Uterus (tissue), 2 donors: ENCODE measurements at regions not wholly inside any gene's neighbourhood (a gene's known extent, or its start where the extent isn't known, plus 50 kb on each side); places are given as distances from the start of the nearest gene placed in this dataset.

ENCODE experiments used
- POLR2A ChIP-seq, 2 donors: fragments of 450-650 bp; IDR thresholded peaks; one replicate each; pipeline ENCODE4 v1.6.1; 2016; ENCODE audit warnings: antibody characterized with exemption in 2 of 2, mild to moderate bottlenecking in 1 of 2, moderate library complexity in 1 of 2
- TF ChIP-seq, protein P1 (sequence below), 4 experiments: fragments of 200-600 bp in 2 of 4; fragments of 450-650 bp in 2 of 4; sonication (generic) in 2 of 4; IDR thresholded peaks; one replicate each; pipeline ENCODE4 v1.5.1; 2016 to 2019; ENCODE audit warnings: antibody characterized with exemption in 4 of 4, mild to moderate bottlenecking in 2 of 4, moderate library complexity in 1 of 4

DNA sequence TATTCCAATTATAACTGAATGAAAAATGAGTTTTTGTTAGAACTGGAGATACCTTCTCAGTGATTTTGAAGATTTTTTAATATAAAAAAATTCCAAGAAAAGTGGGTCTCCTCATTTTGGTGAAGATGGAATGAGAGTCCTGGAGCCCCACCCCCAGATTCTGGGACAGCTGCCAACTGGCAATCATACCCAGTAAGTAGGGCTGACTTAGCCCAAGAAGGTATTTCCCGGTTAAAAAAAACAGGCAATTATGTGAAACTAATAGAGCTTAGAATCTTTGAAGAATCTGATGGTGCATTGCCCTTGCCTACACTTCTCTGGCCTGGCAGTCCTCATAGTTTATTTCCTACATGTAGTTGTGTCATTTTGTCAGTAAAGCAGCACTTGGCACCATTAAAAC is 52.8 kb upstream of the VWDE start:
- TF ChIP-seq, protein P1, sequence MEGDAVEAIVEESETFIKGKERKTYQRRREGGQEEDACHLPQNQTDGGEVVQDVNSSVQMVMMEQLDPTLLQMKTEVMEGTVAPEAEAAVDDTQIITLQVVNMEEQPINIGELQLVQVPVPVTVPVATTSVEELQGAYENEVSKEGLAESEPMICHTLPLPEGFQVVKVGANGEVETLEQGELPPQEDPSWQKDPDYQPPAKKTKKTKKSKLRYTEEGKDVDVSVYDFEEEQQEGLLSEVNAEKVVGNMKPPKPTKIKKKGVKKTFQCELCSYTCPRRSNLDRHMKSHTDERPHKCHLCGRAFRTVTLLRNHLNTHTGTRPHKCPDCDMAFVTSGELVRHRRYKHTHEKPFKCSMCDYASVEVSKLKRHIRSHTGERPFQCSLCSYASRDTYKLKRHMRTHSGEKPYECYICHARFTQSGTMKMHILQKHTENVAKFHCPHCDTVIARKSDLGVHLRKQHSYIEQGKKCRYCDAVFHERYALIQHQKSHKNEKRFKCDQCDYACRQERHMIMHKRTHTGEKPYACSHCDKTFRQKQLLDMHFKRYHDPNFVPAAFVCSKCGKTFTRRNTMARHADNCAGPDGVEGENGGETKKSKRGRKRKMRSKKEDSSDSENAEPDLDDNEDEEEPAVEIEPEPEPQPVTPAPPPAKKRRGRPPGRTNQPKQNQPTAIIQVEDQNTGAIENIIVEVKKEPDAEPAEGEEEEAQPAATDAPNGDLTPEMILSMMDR (IDR thresholded peaks at IDR 0.05): no peak
- no peak for TF ChIP-seq POLR2A (IDR thresholded peaks at IDR 0.05)
